H7 (cell line): ENCODE measurements at regions not wholly inside any gene's neighbourhood (a gene's known extent, or its start where the extent isn't known, plus 50 kb on each side); places are given as distances from the start of the nearest gene placed in this dataset.

Experiments
- DNase-seq: peaks from one replicate; pipeline ENCODE4 v3.0.0; 2012
- H3K27me3 ChIP-seq: 2 replicates; pipeline ENCODE4 v1.6.0; 2011; ENCODE audit warnings: mild to moderate bottlenecking, low read length; ENCODE audit not compliant: control insufficient read depth, insufficient read depth
- H3K36me3 ChIP-seq: replicated peaks from 2 replicates; pipeline ENCODE4 v1.5.1; 2011; ENCODE audit warnings: low read length; ENCODE audit not compliant: control insufficient read depth, insufficient read depth
- H3K4me3 ChIP-seq: 2 replicates; pipeline ENCODE4 v1.5.1; 2011; ENCODE audit warnings: low read depth, mild to moderate bottlenecking, control low read depth, low read length, moderate library complexity; ENCODE audit not compliant: insufficient read depth

GRCh38 chr17:71668807-71669206 lies 452.0 kb upstream of the SOX9 start:
- H3K4me3 ChIP-seq = no peak overlapping the region
- H3K27me3 ChIP-seq = no peaks in the 10 kb centered on the region
- no peak for DNase-seq
- H3K36me3 ChIP-seq = no peaks in the 10 kb centered on the region

- H3K4me3 ChIP-seq = no peak overlapping the region
- H3K27me3 ChIP-seq = no peaks in the 10 kb centered on the region
- H3K36me3 ChIP-seq = no peaks in the 10 kb centered on the region
- no peak for DNase-seq
These were observed 443.4 kb upstream of the SOX9 start for GRCh38 chr17:71677439-71677838.

GRCh38 chr17:71679832-71680231 lies 441.0 kb upstream of the SOX9 start:
- Histone ChIP-seq H3K36me3 (no peaks in the 10 kb centered on the region), H3K27me3 (no peaks in the 10 kb centered on the region), H3K4me3 (no peak overlapping the region)
- DNase-seq = no peak

- Histone ChIP-seq H3K27me3 (no peaks in the 10 kb centered on the region), H3K4me3 (no peak overlapping the region), H3K36me3 (no peaks in the 10 kb centered on the region)
- no peak for DNase-seq
These were observed 439.2 kb upstream of the SOX9 start for GRCh38 chr17:71681427-71682173.

GRCh38 chr17:71682174-71682494 lies 438.7 kb upstream of the SOX9 start:
- Histone ChIP-seq H3K36me3 (no peaks in the 10 kb centered on the region), H3K4me3 (no peak overlapping the region), H3K27me3 (no peaks in the 10 kb centered on the region)
- no peak for DNase-seq

- no peaks in the 10 kb centered on the region for H3K36me3 ChIP-seq
- no peak for DNase-seq
These were observed 431.0 kb upstream of the SOX9 start for GRCh38 chr17:71689782-71690181.

GRCh38 chr17:71699907-71700306 lies 420.9 kb upstream of the SOX9 start:
- H3K27me3 ChIP-seq = no peaks in the 10 kb centered on the region
- no peak overlapping the region for H3K4me3 ChIP-seq
- DNase-seq = no peak
- H3K36me3 ChIP-seq = no peaks in the 10 kb centered on the region

More at GRCh38 chr17:71689782-71690181, 431.0 kb upstream of the SOX9 start:
- Histone ChIP-seq H3K27me3 (no peaks in the 10 kb centered on the region), H3K4me3 (no peak overlapping the region)

GRCh38 chr17:71703701-71704100 lies 417.1 kb upstream of the SOX9 start:
- no peak for DNase-seq
- Histone ChIP-seq H3K27me3 (no peaks in the 10 kb centered on the region), H3K4me3 (no peak overlapping the region), H3K36me3 (no peaks in the 10 kb centered on the region)

GRCh38 chr17:71709271-71709890 lies 411.4 kb upstream of the SOX9 start:
- Histone ChIP-seq H3K27me3 (no peaks in the 10 kb centered on the region), H3K36me3 (no peaks in the 10 kb centered on the region)
- no peak for DNase-seq

GRCh38 chr17:71709946-71710345 lies 410.9 kb upstream of the SOX9 start:
- Histone ChIP-seq H3K36me3 (no peaks in the 10 kb centered on the region), H3K27me3 (no peaks in the 10 kb centered on the region), H3K4me3 (no peak overlapping the region)
- no peak for DNase-seq

More at GRCh38 chr17:71709271-71709890, 411.4 kb upstream of the SOX9 start:
- no peak overlapping the region for H3K4me3 ChIP-seq

- Histone ChIP-seq H3K27me3 (no peaks in the 10 kb centered on the region), H3K36me3 (no peaks in the 10 kb centered on the region), H3K4me3 (no peak overlapping the region)
- DNase-seq = no peak
These were observed 410.0 kb upstream of the SOX9 start for GRCh38 chr17:71710816-71711215.

GRCh38 chr17:71713846-71714245 lies 407.0 kb upstream of the SOX9 start:
- no peak for DNase-seq

GRCh38 chr17:71724339-71724738 lies 396.5 kb upstream of the SOX9 start:
- Histone ChIP-seq H3K27me3 (no peaks in the 10 kb centered on the region), H3K4me3 (no peak overlapping the region), H3K36me3 (no peaks in the 10 kb centered on the region)
- no peak for DNase-seq

More at GRCh38 chr17:71713846-71714245, 407.0 kb upstream of the SOX9 start:
- H3K36me3 ChIP-seq = no peaks in the 10 kb centered on the region
- H3K27me3 ChIP-seq = no peaks in the 10 kb centered on the region
- H3K4me3 ChIP-seq = no peak overlapping the region

GRCh38 chr17:71725811-71726210 lies 395.0 kb upstream of the SOX9 start:
- no peaks in the 10 kb centered on the region for H3K27me3 ChIP-seq

GRCh38 chr17:71726341-71726740 lies 394.5 kb upstream of the SOX9 start:
- H3K27me3 ChIP-seq = no peaks in the 10 kb centered on the region
- no peaks in the 10 kb centered on the region for H3K36me3 ChIP-seq
- no peak for DNase-seq
- H3K4me3 ChIP-seq = no peak overlapping the region

More at GRCh38 chr17:71725811-71726210, 395.0 kb upstream of the SOX9 start:
- Histone ChIP-seq H3K4me3 (no peak overlapping the region), H3K36me3 (no peaks in the 10 kb centered on the region)
- DNase-seq = no peak
